Lower leg skin (tissue), 4 donors: ENCODE measurements at regions not wholly inside any gene's neighbourhood (a gene's known extent, or its start where the extent isn't known, plus 50 kb on each side); places are given as distances from the start of the nearest gene placed in this dataset.

Source experiments
- DNase-seq, 2 donors: peaks; one replicate each; pipeline ENCODE4 v3.0.0-alpha.2; 2019; ENCODE audit warnings: low spot score in 2 of 2
- H3K4me3 ChIP-seq: fragments of 200-600 bp; sonication (generic); 2 replicates; pipeline ENCODE4 v1.5.1; 2017; ENCODE audit warnings: mild to moderate bottlenecking, low read depth; ENCODE audit not compliant: poor library complexity, severe bottlenecking
- POLR2A ChIP-seq, 2 donors: fragments of 450-650 bp; IDR thresholded peaks; one replicate each; pipeline ENCODE4 v1.6.1; 2016 to 2017; ENCODE audit warnings: antibody characterized with exemption in 2 of 2, mild to moderate bottlenecking in 1 of 2, moderate library complexity in 1 of 2
- WGBS, 2 donors: methylation state at CpG; one replicate each; pipeline ENCODE4 v1.1.5; 2018; 5-methylcytosine and 5-hydroxymethylcytosine counted together
- intact Hi-C: fragments of 100-400 bp; cut with DNase I; formaldehyde crosslinking; loops from one replicate; pipeline ENCODE4 v1.15.0; 2023; ENCODE audit warnings: low total_unique reads
- TF ChIP-seq, protein P1 (sequence below), 3 donors: fragments of 450-650 bp; IDR thresholded peaks; one replicate each; pipeline ENCODE4 v1.5.1; 2016; ENCODE audit warnings: antibody characterized with exemption in 3 of 3, mild to moderate bottlenecking in 3 of 3, moderate library complexity in 2 of 3

DNA sequence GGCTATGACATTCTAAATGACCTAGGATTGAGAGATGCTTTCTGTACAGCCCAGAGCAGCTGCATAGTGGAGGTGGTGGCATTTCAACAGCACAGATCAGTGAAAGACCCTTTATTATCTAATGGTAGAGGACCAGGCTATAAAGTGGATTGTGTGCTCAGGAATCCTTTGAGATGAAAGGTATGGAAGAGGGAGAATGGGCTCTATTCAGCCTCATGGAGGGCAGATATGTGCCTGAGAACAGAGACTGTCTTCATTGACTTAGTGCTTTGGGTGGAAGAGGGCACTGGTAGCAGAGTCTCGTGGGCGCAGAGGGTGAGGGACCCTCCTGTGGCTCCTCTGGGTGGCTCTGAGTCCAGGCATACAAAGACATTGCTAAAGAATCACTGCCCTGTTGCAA is 130.0 kb upstream of the SLC24A5 start:
- H3K4me3 ChIP-seq, result no peak overlapping the region
- no peak for DNase-seq
- WGBS, 2 donors, result 96 to 97% methylated on average over 2 of the region's 2 CpGs
- TF ChIP-seq, protein P1, sequence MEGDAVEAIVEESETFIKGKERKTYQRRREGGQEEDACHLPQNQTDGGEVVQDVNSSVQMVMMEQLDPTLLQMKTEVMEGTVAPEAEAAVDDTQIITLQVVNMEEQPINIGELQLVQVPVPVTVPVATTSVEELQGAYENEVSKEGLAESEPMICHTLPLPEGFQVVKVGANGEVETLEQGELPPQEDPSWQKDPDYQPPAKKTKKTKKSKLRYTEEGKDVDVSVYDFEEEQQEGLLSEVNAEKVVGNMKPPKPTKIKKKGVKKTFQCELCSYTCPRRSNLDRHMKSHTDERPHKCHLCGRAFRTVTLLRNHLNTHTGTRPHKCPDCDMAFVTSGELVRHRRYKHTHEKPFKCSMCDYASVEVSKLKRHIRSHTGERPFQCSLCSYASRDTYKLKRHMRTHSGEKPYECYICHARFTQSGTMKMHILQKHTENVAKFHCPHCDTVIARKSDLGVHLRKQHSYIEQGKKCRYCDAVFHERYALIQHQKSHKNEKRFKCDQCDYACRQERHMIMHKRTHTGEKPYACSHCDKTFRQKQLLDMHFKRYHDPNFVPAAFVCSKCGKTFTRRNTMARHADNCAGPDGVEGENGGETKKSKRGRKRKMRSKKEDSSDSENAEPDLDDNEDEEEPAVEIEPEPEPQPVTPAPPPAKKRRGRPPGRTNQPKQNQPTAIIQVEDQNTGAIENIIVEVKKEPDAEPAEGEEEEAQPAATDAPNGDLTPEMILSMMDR (IDR thresholded peaks at IDR 0.05), result no peak
- TF ChIP-seq POLR2A (IDR thresholded peaks at IDR 0.05), result no peak
- intact Hi-C loops, result loop anchor here (10.0 kb wide), 1 partner anchor 516 kb away; no protein-coding TSS in a partner anchor

DNA sequence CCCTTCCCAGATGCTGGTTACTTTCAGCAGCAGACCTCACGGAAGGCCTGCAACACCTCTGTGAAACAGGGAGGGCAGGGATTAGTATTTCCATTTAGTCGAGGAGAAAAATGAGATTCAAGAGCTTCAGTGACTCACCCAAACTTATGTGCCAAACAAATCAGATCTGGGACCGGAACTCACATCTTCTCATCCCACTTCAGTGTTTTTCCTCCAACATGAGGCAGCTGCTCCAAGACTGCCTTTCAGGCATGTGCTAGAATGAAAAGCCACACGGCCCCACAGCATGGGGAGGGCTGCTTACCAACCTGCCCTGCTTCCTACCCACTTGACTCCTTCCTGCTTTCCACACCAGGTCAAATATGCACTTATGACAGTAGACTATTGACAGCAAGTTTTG is 129.4 kb upstream of the SLC24A5 start:
- TF ChIP-seq, protein P1 (IDR thresholded peaks at IDR 0.05), result no peak
- no peak for TF ChIP-seq POLR2A (IDR thresholded peaks at IDR 0.05)
- intact Hi-C loops, result loop anchor here (10.0 kb wide), 1 partner anchor 517 kb away; no protein-coding TSS in a partner anchor
- no peak overlapping the region for H3K4me3 ChIP-seq
- WGBS, 2 donors, result 55 to 59% methylated on average over 4 of the region's 4 CpGs
- no peak for DNase-seq

DNA sequence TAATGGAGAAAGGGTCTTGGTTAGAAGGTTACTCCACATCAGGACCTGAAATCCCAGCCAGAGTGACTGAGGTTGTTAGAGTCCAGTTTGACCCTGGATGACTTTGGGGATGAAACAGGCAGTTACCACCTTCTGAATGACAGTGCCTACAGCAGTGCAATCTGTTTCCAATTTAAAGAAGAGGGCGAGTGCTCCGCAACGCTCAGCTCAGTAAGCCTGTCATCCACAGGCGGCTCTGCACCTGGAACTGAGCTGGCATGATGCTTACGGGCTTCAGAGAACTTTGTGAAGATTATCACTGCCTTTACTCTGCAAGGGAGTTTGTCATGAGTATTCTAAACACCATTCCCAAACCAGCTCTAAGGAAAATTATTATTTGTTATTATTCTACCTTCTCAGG is 127.7 kb upstream of the SLC24A5 start:
- no peak overlapping the region for H3K4me3 ChIP-seq
- no peak for TF ChIP-seq POLR2A (IDR thresholded peaks at IDR 0.05)
- TF ChIP-seq, protein P1 (IDR thresholded peaks at IDR 0.05), result no peak
- intact Hi-C loops, result loop anchor here (10.0 kb wide), 1 partner anchor 518 kb away; no protein-coding TSS in a partner anchor
- WGBS, 2 donors, result 79 to 84% methylated on average over 5 of the region's 5 CpGs
- no peak for DNase-seq

DNA sequence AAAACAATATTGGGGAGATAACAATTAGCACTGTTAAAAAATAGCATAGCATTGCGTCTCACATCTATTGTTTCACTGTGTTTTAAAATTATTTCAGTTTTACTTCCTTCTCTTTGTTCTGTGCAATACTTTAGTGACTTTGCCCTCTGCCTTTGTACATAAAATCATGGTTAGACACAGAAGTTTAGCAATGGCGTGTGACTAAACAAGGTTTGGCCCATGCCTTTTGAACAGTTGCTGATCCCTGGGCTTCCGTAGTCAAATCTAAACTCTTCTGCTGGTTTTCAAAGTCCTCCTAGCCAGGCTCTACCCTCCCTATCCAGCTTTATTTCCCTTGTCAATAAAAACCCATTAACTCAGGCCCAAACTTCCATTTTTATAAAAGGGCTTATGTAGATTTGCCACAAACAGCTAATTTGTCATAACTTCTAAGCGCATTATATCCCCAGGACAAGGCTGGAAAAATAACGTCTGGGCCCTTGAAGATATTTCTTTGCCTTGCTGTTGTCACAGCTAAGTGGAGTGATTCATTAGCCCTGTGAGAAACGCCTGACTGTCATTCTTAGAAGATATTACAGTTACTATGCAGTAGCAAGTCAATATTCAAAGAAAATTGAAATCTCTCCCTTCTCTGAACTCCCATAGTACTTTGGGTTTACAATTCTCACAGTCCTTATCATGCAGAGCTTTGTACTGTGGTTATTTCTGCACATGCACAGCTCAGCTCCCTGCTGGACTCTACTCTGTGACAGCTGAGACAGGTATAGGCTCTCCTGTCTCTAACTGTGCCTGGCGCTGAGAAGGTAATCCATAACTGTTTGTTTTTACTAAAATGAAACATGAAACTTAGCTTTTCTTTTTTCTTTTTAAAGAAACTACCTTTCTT is 123.4 kb upstream of the SLC24A5 start:
- intact Hi-C loops, result loop anchor here (10.0 kb wide), 1 partner anchor 523 kb away; no protein-coding TSS in a partner anchor
- no peak for DNase-seq
- WGBS, 2 donors, result 82 to 86% methylated on average over 7 of the region's 7 CpGs
- no peak overlapping the region for H3K4me3 ChIP-seq
- no peak for TF ChIP-seq POLR2A (IDR thresholded peaks at IDR 0.05)
- TF ChIP-seq, protein P1 (IDR thresholded peaks at IDR 0.05), result no peak

DNA sequence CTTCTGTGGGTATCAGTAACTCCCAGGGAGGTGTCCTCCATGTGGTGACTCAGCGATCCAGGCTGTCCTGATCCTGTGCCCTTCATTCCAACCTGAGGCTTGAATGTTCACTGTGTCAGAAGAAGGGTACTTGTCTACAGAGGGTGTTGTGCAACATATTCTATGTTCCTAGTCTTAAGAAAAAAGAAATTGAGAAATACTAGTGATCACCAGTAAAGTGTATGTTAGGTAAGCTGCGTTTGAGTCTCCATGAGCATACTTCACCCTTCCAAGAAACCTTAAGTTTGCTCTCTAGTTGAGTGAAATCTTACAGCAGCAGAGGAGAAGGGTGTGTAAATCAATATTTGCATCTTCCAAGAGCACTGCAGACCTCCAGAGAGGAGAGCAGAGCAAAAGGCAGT is 122.2 kb upstream of the SLC24A5 start:
- DNase-seq, result no peak
- no peak overlapping the region for H3K4me3 ChIP-seq
- WGBS, 2 donors, result 91 to 93% methylated on average over 2 of the region's 2 CpGs
- TF ChIP-seq POLR2A (IDR thresholded peaks at IDR 0.05), result no peak
- TF ChIP-seq, protein P1 (IDR thresholded peaks at IDR 0.05), result no peak
- intact Hi-C loops, result loop anchor here (10.0 kb wide), 1 partner anchor 524 kb away; no protein-coding TSS in a partner anchor
